Stimulated activated CD4-positive, alpha-beta T cell treated with anti-CD3 and anti-CD28 coated beads, Interleukin-4, amount 100 ng/mL, for 4 hours (primary cell): ENCODE measurements at regions not wholly inside any gene's neighbourhood (a gene's known extent, or its start where the extent isn't known, plus 50 kb on each side); places are given as distances from the start of the nearest gene placed in this dataset.
"Not testable (repeated sequence)": the region's sequence is repeated elsewhere in the genome, so short reads cannot be mapped to it uniquely, and the experiment has no call there.

ENCODE experiments used
- DNase-seq, 2 experiments: peaks; one replicate each; pipeline ENCODE4 v3.0.0-alpha.2; 2020

DNA sequence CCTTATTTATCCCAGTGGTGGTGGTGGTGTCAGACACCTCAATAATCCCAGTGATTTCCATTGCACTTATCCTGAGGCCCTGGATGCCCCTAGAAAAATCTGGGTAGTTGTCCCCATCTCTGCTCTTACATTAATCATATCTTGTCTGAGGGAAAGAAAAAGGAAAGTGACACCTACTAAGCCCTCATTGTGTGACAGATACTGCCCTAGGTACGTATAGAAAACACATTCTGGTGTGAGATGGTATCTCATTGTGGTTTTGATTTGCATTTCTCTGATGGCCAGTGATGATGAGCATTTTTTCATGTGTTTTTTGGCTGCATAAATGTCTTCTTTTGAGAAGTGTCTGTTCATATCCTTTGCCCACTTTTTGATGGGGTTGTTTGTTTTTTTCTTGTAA lies 162.6 kb upstream of the JADE1 start:
- DNase-seq: not testable (repeated sequence)

DNA sequence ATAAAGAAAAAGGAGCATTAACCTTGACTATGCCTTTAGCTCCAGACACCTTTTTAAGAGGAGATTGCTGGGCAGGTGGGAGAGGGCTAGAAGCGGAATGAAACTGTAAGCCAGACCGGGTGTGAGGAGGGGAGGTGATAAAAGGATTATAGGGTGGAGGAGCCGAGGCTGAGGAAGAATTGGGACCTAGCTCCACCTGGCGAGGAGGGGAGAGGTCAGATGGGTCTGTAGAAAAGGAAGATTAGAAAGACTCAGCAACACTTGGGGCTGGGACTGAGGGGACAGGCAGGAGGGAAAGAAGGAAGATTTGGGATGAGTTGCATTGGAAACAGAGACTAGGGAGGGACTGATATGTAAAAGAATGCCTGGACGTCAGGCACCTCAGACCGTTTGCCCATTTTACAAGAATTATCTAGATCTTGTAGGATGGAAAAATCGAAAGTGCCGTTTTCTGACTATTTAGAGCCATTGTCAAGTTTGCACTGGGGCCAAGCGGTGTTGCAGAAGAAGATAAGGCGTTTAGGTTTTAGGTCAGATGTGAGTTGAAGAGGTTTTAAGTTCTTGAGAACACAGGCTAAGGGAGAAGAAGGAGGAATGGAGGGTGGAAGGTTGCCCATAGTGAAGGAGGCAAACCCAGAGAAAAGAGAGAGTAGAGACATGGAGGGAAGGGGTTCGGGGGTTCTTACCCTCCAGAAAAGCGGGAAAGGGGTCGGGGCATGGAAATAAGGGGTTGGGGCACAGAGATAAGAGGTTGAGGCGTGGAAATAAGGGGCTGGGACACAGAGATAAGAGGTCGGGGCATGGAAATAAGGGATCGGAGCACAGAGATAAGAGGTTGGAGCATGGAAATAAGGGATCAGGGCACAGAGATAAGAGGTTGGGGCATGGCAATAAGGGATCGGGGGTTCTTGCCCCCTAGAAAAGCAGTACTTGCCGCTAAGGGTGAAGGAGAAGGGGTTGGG lies 164.5 kb upstream of the JADE1 start:
- DNase-seq: not testable (repeated sequence)

DNA sequence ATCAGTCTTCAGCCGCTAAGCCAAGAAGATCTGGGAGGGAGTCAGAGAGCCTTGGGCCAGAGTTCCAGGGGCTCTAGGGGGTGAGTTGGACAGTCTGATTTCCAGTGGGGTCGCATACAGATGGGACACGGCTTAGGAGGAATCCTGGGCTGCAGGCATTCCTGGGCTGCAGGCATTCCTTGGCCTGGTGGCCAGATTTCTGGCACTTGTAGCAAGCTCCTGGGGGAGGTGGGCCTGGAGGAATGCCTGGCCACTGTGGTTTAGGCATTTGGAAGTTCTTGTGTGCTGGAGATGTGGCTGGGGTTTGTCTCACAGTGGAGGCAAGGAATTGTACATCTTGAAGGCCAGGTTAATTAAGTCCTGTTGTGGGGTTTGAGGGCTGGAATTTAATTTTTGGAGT lies 165.4 kb upstream of the JADE1 start:
- DNase-seq: not testable (repeated sequence)

DNA sequence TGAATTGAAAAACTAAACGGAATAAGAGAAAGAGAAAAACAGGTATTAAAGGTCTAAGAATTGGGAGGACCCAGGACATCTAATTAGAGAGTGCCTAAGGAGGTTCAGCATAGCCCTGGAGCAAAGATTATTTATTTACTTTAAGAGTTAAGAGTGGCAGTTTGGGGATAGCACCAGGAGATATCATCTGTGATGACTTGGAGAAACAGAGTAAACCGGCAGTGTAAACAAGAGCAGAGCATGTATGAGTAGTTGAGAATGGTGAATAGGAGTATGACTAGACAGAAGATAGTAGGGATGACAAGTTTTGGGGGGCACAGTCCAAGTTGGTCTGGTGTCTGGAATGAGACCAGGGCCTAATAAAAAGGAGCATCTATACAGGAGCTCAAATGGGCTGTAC lies 167.9 kb upstream of the JADE1 start:
- DNase-seq: not testable (repeated sequence)

DNA sequence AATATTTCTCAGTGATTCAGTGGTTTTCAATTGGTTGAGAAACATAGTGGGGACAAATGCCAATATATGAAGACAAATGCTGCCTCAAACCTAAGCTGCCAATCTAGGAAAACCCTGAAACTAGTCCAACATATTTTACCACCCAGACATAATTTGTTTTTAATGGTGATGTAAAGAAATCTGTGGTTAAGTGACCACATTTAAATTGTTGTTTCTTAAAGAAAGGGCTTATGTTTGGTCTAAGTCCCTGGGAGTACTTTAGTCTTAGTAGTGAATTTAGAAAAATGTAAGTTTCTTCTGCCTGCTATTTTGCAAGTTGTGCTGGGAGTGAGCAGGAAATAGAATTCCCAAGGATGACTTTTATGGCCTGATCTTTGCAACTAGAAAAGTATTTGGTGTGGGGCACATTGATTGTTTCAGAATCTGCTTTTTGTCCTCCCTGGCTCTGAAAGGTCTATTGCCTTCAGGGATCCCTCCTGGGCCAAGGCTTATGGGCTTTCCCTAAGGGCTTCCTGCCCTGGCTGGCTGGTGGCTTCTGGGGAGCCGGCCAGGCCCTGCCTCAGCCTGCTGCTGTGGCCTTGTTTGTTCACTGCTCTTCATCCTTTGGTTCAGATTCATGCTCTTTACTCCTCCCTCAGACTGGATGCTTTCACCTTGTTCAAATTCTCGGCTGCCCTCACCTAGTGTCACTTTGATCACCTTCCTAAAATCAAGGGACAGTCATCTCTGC lies 169.8 kb upstream of the JADE1 start:
- no peak for DNase-seq

DNA sequence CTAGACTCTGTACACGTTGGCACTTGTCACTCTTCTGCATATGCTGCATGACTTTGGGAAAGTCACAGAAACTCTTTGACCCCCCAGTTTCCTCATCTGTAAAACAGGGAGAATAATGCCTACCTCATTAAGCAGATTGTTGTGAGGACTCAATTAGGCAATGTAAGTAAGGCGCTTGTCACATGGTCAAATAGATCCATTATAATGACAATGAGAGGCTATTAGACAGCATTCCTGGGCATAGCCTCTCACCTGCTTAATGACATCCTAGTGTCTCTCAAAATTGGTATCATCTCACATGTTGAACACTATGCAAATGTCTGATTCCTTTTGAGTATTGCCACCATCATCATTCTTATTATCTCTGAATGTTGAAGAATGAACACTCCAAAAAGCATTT lies 172.6 kb upstream of the JADE1 start:
- no peak for DNase-seq

DNA sequence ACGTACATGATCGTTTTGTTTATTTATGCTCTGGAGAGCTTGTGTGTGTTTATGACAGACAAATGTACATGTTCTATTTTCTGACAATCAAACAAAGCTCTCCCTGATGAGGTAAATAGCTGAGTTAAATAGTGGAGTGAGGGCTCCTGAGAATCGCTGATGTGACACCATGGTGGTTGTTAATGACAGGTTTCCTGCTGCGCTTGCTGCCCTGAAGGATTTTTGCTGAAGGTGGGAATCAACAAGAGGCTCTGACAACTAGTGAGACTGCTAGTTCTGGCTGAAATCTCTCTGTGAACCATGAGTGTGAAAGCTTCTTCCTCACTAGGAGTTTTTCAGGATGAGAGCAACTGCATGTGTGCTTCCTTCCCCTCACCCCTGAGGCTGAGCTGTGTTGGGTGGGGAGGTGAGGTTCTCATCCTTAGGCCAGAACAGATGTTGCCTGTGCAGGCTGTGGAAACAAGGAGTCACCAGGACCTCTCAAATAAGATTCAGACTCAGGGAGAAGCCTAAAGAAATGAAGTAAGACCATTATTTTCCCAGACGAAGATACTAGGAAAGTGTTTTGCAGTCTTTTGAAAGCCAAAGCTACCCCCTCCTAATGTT lies 173.4 kb upstream of the JADE1 start:
- DNase-seq: no peak

DNA sequence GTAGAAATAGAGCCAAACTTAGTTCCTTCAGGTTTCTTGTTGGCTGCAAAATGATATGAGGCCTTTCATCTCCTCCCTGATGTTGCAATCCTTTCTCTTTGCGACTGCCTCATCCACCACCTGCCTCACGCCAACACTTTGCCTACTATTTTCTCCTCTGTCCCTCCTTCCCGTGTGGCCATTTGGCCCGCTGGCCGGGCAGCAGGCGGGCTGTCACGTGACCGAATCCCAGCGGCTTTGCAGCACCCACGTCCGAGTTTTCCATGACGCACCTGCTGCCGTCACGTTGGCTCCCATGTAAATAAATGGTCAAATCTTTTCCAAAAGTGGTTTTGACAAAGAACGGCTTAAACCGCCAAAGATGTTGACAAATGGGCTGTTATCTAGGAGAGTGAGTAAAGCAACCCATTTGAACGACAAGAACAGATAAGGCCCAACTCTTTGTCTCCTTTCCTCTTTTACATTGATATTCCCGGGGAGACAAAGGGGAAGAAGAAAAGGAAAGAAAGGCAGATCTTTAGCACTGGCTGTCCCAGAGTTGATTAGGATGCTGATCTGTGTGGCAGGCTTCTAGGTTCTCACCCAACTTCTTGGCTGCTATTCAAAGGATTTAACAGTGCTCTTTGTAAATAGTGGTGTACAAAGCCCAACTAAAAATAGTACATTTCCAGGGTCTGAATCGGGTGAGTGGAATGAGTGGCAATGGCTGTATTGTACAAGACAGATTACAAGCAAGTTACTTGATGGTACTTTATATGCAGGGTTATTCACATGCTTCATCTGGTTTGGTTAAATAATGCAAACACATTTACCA lies 174.2 kb upstream of the JADE1 start:
- DNase-seq: no peak

DNA sequence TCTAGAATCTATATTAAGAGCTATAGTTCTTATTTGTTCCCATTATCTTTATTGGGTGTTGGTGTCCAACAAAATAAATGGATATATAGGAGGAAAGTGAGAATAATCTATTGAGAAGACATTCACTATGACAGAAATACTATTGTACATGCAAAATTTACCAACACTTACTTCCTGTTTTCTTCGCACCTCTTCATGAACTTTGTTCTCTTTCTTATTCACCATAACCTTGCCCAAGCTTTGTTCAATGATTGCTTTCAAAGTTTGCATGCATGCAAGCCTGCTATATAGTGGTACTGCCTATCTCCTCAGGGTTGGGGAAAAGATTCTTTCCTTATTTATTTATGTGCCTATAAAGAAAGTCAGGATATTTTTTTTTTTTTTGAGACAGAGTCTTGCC lies 176.4 kb upstream of the JADE1 start:
- DNase-seq: no peak

DNA sequence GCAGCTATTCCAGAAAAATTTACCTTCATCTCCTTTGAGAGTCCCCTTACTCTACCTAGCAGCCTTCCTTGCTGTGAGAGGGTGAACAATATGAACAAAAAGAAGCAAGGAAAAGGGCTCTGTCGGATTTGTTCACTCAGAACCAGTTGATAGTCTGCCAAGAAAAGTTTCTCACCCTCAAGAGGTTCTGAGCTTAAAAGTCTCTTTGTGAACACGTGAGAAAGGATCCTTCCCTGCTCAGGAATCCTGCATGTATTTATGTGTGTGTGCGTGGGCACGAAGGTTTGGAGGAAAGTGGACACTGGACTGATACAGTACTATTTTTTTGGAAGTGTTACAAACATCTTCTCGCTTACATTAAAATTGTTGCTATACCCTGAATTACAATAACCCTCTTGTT lies 178.6 kb upstream of the JADE1 start:
- DNase-seq: no peak

DNA sequence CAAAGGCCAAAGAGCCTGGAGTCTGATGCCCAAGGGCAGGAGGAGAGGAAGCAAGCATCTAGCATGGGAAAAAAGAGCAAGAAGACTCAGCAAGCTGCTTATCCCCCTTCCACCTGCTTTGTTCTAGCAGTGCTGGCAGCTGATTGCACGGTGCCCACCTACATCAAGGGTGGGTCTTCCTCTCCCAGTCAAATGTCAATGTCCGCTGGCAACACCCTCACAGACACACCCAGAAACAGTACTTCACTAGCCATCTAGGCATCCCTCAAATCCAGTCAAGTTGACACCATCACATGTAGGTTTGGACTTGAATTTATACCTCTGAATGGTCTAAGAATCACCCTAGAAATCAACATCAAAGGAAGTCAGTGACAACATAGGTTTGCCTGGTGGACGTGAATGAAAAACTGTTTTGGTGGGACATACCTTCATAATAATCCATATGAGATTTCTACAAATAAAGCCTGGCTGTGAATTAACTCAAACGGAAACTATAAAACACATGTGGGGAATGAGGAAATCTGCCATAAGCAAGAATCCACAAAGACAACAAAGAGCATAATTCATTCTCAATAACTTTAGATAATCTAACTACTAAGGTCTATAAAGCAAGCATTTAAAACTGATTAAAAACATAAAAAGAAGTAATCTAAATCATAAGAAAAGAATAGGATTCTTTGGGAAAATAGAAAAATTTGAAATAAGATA lies 185.8 kb upstream of the JADE1 start:
- DNase-seq: no peak

DNA sequence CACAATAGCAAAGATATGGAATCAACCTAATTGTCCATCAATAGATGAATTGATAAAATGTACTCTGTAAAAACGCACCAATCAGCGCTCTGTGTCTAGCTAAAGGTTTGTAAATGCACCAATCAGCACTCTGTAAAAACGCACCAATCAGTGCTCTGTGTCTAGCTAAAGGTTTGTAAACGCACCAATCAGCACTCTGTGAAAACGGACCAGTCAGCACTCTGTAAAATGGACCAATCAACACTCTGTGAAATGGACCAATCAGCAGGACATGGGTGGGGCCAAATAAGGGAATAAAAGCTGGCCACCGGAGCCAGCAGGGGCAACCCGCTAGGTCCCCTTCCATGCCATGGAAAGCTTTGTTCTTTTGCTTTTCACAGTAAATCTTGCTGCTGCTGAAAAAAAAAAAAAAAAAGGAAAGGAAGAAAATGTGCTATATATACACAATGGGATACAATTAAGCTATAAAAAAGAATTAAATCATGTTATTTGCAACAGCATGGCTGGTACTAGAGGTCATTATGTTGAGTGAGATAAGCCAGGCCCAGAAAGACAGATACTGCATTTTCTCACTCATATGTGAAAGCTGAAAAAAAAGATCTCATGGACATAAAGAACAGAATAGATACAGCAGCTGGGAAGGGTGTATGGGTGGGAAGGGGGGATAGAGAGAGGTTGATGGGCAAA lies 189.1 kb upstream of the JADE1 start:
- DNase-seq: not testable (repeated sequence)

DNA sequence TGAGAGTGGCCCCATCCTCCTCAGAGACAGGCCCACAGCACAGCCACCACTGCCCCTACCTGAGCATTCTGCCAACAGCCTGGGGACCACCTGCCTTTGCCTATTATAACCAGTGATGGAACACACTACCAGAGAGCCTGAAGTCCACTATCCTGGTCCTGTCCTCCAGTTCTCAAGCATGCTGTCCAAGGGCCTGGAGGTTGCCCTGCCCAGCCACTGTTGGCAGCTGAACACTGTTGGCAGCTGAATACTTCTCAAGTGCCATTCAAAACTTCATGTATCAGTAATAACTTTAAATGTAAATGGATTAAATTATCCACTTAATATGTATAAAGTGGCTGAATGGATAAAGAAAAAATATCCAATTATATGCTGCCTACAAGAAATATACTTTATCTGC lies 194.3 kb upstream of the JADE1 start:
- DNase-seq: no peak

DNA sequence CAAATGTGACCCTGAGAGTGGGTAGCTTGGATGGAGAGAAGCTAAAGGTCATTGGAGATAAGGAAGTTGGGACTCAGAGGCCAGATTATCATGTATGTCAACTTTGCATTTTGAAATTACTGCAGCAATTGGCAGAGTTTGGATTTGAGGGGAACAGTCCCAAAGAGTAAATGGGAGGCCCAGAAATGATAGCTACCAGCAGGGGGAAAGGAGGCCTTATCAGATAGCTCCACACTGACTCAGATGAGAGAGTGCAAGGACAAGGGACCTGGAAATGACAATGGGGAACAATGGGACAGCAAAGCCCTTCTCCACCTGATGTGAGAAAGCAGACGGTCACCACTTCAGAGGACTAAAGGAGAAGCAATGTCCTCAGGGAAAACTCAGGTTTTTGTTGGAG lies 201.5 kb upstream of the JADE1 start:
- no peak for DNase-seq

DNA sequence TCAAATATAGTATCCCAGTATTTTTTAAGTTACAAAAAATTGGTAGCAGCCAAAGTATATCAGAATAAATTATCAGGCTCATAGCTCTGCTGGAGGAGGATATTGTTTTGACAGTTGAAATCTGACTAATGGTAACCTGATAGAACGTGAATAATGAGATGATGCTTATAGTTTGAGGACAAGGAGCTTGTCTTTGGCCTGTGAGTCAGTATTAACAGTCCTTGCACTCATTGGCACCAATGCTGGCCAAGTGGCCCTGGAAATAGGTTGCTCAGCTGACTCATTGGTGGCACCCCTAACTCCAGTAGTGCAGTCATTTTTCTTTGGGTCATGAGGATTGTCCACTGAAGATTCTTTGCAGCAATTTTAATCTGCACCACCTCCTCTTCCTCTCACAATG lies 203.3 kb upstream of the JADE1 start:
- DNase-seq: no peak

DNA sequence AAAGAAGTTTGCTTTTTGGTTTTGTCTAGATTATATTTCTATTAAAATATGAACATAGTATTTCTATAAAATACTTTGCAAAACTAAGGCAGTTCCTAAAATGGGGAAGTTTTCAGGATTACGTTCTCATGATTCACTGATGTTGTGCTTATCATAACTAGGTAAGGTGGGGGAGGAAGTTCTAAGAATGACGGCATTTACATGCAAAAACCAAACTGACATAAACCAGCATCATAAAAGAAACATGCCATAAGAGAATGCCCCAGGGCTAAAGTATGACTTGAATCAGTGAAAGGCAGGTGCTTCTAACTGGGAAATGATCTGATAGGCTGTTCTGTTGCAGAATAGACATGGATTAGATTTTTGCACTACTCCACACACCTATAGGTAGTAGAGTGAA lies 204.7 kb upstream of the JADE1 start:
- no peak for DNase-seq

DNA sequence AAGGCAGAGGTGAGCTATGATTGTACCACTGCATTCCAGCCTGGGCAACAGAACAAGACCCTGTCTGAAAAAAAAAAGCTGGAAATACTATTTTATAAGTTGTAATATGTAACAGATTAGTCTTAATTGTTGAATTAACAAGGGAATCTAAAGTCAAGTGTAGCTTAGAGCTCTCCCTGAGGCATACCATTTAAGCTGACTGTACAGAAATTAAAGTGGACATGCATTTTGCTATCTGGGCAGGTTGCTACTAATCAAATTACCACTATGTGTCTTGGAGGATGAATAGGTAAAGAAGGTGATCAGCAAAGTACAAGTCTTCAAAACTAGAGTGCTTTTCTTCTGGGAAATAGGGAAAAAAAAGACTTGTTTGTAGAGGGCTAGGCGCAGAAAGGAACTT lies 205.3 kb upstream of the JADE1 start:
- no peak for DNase-seq

DNA sequence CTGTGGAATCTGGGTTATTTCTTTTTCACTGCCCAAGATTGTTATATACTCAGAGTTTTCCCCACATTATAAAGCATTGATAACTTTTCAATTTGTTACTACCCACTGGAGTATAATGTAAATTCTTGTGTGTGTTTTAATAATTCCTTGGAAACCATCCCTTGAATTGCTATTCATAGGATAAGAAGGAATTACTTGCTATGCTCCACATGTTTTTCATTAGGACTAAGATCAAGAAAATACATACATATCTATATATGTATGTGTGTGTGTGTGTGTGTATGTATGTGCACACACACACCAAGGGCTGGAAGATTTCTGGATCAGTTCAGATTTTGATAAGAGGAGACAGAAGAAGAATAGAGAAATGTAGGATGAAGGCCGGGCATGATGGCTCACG lies 206.4 kb upstream of the JADE1 start:
- no peak for DNase-seq

DNA sequence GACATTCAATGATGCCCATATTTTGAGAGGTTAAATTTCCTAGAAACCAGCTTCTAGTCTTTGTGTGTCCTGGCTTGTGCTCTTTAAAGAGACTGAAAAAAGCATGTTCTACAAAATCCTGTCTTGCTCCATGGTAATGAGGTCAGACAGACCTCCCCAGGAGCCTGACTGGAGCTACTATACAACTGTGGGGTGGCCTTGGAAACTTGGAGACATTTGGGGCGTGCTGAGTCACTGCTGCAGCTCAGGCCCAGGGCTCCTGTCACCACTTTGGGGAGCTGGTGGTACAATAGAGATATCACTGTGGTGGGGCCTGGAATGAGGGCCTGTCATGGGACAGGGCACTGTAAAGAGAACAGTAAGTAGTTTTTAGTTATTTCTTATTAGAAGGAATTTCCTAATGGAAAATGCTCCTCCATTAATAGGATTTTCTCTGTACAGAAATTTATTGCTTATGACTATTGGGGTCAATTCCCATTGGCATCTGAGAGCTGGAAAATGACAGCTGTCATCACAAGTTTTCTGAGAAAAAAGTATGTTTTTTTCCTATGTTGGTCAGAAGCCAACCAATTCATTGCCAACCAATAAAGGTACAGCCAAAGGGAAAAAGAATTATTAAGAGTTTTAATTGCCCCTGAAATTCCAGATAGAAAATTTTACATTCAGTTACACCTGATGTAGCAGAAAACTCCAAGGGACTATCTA lies 207.4 kb upstream of the JADE1 start:
- no peak for DNase-seq

DNA sequence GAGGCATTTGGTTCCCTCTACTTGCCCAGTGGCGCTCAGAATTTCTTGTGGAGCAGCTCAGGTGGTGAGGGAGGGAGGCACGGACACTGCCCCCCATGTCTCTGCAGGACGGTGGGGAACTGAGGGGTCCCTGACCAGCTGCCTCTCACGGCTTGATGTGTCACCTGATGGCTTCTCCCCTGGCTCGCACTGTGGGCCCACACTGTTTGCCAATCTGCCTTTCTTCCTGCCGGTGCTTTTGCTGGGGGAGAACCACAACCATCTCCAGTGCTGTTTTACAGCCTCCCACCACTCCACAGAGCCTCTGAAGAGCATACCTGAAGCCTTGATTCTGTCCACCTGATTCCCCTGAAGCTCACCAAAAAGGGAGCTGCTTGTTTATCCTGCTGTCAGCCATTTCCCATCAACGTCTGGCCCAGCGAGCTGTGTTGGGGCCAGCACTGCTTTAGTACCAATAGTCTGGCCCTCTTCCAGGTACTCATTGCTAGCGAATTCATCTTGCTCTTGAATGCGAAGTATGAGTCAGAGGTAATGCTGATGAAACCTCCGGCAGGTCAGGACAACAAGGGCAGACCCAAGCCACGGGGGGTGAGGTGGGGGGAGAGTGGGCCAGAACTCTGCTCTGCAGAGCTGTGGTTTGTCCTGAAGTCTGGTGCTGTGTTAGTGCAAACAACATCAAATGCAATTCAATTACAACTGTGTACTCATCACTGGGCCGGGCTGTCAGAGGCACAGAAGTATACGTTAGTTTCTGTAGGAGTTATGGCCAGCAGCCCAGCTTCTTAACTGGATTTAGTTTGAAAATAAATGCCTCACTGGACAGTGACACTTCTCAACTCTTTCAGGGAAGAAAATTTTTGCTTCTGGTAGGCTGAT lies 208.3 kb upstream of the JADE1 start:
- no peak for DNase-seq
